PC-3 (cell line): ENCODE measurements at regions not wholly inside any gene's neighbourhood (a gene's known extent, or its start where the extent isn't known, plus 50 kb on each side); places are given as distances from the start of the nearest gene placed in this dataset.
"Not testable (repeated sequence)": the region's sequence is repeated elsewhere in the genome, so short reads cannot be mapped to it uniquely, and the experiment has no call there.

Experiments
- ATAC-seq: fragments of 200-7000 bp; cut with Tn5 transposase; 2 replicates; pipeline ENCODE4 v1.9.1; 2020; ENCODE audit warnings: mild to moderate bottlenecking, moderate library complexity
- BruUV-seq: library from RNA; stranded (reverse); fragments of 400-500 nt; replicated peaks from 2 replicates; lab custom pipeline; 2021; lab: Mats Ljungman, UMichigan
- CTCF ChIA-PET: fragments of 300-600 bp; sonication (Branson Sonifier 250); formaldehyde crosslinking; loops from one replicate; lab custom pipeline; 2022; ENCODE audit warnings: antibody characterized with exemption; lab: Charles Lee
- POLR2A ChIA-PET: fragments of 300-600 bp; sonication (Branson Sonifier 250); formaldehyde crosslinking; loops from one replicate; lab custom pipeline; 2022; ENCODE audit warnings: antibody characterized with exemption; ENCODE audit not compliant: unreplicated experiment; lab: Charles Lee
- DNase-seq: peaks from one replicate; pipeline ENCODE4 v3.0.0-alpha.2; 2015
- H2AFZ ChIP-seq: fragments of 300-600 bp; sonication (generic); 2 replicates; pipeline ENCODE4 v1.6.0; 2016; ENCODE audit warnings: antibody characterized with exemption, low read length
- H3F3A ChIP-seq: fragments of 300-600 bp; sonication (generic); one replicate; pipeline ENCODE4 v1.6.0; 2017; ENCODE audit warnings: antibody characterized with exemption, low read length, control low read depth, mild to moderate bottlenecking; ENCODE audit not compliant: unreplicated experiment
- H3K27ac ChIP-seq: fragments of 300-600 bp; sonication (generic); 2 replicates; pipeline ENCODE4 v1.5.1; 2016; ENCODE audit warnings: mild to moderate bottlenecking, low read length
- H3K27me3 ChIP-seq: fragments of 300-600 bp; sonication (generic); 2 replicates; pipeline ENCODE4 v1.6.1; 2016; ENCODE audit warnings: low read length, mixed read lengths
- H3K36me3 ChIP-seq: fragments of 300-600 bp; sonication (generic); 2 replicates; pipeline ENCODE4 v1.6.1; 2016; ENCODE audit warnings: low read depth, mixed run types, low read length, mixed read lengths
- H3K4me1 ChIP-seq: fragments of 300-600 bp; sonication (generic); 2 replicates; pipeline ENCODE4 v1.5.1; 2016; ENCODE audit warnings: low read length; ENCODE audit not compliant: insufficient read depth
- H3K4me2 ChIP-seq: fragments of 300-600 bp; sonication (generic); 2 replicates; pipeline ENCODE4 v1.6.0; 2016; ENCODE audit warnings: low read length
- H3K4me3 ChIP-seq: fragments of 300-600 bp; sonication (generic); 2 replicates; pipeline ENCODE4 v1.5.1; 2016; ENCODE audit warnings: mild to moderate bottlenecking, low read length, mixed read lengths
- H3K79me2 ChIP-seq: fragments of 300-600 bp; sonication (generic); 2 replicates; pipeline ENCODE4 v1.6.1; 2017; ENCODE audit warnings: low read length, mixed read lengths
- H3K9ac ChIP-seq: fragments of 300-600 bp; sonication (generic); 2 replicates; pipeline ENCODE4 v1.6.0; 2016; ENCODE audit warnings: mild to moderate bottlenecking, low read length
- H3K9me2 ChIP-seq: fragments of 300-600 bp; sonication (generic); replicated peaks from 2 replicates; pipeline ENCODE4 v1.6.1; 2016; ENCODE audit warnings: mixed run types, low read length, mixed read lengths
- H3K9me3 ChIP-seq: fragments of 300-600 bp; sonication (generic); 2 replicates; pipeline ENCODE4 v1.6.1; 2016; ENCODE audit warnings: low read length, mixed read lengths
- H4K20me1 ChIP-seq: fragments of 300-600 bp; sonication (generic); 2 replicates; pipeline ENCODE4 v1.6.1; 2016; ENCODE audit warnings: low read length, mixed read lengths
- EZH2 ChIP-seq: fragments of 300-600 bp; sonication (generic); IDR thresholded peaks from one replicate; pipeline ENCODE4 v1.6.1; 2017; ENCODE audit warnings: antibody characterized with exemption, mild to moderate bottlenecking, low read length; ENCODE audit not compliant: unreplicated experiment
- EZH2phosphoT487 ChIP-seq: fragments of 300-600 bp; sonication (generic); IDR thresholded peaks from 2 replicates; pipeline ENCODE4 v1.6.1; 2018; ENCODE audit warnings: mild to moderate bottlenecking, antibody characterized with exemption, low read length, borderline replicate concordance
- intact Hi-C: fragments of 100-400 bp; cut with micrococcal nuclease; formaldehyde crosslinking; loops from 2 replicates; pipeline ENCODE4 v1.9.0; 2023
- TF ChIP-seq, protein P1 (sequence below): fragments of 300-600 bp; sonication (generic); conservative IDR thresholded peaks from 2 replicates; pipeline ENCODE4 v1.5.1; 2017; ENCODE audit warnings: antibody characterized with exemption, low read depth, mild to moderate bottlenecking, low read length

DNA sequence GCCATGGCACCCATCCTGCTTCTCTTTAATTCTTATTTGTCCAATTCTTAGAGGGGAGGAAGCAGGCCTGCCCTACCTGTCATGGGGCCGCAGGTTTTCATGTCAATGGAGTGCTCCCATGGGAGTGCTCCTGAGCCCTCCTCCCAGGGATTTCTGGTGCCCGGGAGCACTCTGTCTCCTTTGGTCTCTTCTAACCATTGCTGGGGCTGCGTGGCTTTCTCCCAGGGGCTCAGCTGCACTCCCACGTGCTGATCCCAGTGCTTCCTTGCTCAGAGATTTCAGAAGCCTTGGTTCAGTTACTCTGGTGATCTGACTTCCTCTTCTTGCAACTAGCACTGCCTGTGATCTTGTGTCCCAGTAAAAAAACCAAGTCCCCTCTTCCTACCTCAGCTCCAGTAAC lies 68.0 kb upstream of the ARL8B start:
- H3F3A ChIP-seq: no peaks in the 10 kb centered on the region
- no peaks in the 10 kb centered on the region for H3K36me3 ChIP-seq
- H3K9ac ChIP-seq: no peak overlapping the region
- ChIA-PET POLR2A (no interaction called here), CTCF (interaction anchor here (1.4 kb wide), 1 partner anchor 342 kb away, joined by 5 read pairs; no protein-coding TSS in a partner anchor)
- no peak overlapping the region for H2AFZ ChIP-seq
- ATAC-seq (no peak), DNase-seq (no peak)
- H3K27ac ChIP-seq: no peak overlapping the region
- intact Hi-C loops: no loop called here
- BruUV-seq: no TSS peak
- H3K27me3 ChIP-seq: no peaks in the 10 kb centered on the region
- H3K4me2 ChIP-seq: no peak overlapping the region
- H3K79me2 ChIP-seq: no peaks in the 10 kb centered on the region
- no peaks in the 10 kb centered on the region for H3K9me3 ChIP-seq
- H4K20me1 ChIP-seq: no peaks in the 10 kb centered on the region
- H3K9me2 ChIP-seq: no peaks in the 10 kb centered on the region
- H3K4me1 ChIP-seq: peaks cover 16% of the 10 kb centered on the region
- H3K4me3 ChIP-seq: no peak overlapping the region
- TF ChIP-seq EZH2 (no peak), EZH2phosphoT487 (no peak)
- TF ChIP-seq, protein P1, sequence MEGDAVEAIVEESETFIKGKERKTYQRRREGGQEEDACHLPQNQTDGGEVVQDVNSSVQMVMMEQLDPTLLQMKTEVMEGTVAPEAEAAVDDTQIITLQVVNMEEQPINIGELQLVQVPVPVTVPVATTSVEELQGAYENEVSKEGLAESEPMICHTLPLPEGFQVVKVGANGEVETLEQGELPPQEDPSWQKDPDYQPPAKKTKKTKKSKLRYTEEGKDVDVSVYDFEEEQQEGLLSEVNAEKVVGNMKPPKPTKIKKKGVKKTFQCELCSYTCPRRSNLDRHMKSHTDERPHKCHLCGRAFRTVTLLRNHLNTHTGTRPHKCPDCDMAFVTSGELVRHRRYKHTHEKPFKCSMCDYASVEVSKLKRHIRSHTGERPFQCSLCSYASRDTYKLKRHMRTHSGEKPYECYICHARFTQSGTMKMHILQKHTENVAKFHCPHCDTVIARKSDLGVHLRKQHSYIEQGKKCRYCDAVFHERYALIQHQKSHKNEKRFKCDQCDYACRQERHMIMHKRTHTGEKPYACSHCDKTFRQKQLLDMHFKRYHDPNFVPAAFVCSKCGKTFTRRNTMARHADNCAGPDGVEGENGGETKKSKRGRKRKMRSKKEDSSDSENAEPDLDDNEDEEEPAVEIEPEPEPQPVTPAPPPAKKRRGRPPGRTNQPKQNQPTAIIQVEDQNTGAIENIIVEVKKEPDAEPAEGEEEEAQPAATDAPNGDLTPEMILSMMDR: no peak

DNA sequence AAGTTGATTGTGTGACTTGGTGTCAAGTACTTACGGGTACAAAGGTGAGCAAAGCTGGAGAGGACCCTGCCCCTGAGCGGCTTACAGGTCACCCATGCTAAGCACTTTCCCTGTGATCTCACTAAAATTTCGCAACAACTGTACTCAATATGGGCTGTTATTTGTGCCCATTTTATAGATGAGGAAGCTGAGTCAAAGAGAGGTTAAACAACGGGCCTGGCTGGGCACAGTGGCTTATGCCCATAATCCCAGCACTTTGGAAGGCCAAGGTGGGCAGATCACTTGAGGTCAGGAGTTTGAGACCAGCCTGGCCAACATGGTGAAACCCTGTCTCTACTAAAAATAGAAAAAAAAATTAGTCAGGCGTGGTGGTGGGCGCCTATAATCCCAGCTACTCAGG lies 67.5 kb upstream of the ARL8B start:
- H2AFZ ChIP-seq, BruUV-seq, POLR2A ChIA-PET: not testable (repeated sequence)

DNA sequence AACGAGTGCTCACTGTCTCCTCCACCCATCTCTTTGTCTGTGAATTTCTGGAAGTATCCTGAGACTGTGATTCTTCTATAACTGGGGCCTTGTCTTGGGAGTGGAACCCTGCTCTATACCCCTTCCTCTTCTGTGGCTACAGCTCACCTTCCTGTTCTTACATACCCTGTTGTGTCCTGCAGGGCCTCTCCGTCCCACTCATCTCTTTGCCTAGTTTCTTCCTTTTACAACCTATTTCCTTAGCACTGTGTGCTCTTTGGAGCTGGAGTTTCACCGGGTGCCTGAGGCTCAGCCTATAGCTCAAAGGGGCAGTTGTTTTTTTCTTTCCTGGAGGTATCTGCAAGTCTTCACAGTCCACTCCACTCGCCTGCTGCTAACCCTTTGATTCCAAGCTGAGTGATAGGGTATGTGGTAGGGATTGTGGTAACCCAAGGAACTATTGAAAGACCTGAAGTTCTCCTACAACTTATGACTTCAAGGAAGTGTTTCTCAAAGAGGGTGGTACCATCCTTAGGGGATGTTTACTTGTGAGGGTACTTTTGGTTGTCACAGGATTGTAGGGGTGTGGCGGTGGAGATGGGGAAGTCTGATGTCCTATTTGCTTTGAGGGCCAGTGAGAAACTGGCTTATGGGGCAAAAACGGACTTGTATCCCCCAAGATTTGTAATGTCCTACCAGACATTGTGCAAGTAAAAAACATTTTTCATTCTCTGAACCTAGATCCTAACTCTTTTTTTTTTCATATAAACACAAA lies 66.6 kb upstream of the ARL8B start:
- ATAC-seq (no peak), DNase-seq (no peak)
- intact Hi-C loops: loop anchor here (5.0 kb wide), 1 partner anchor 383 kb away; no protein-coding TSS in a partner anchor
- Histone ChIP-seq H3F3A (no peaks in the 10 kb centered on the region), H3K27ac (no peak overlapping the region), H3K9me2 (no peaks in the 10 kb centered on the region), H3K36me3 (no peaks in the 10 kb centered on the region), H3K4me3 (no peak overlapping the region), H3K79me2 (no peaks in the 10 kb centered on the region), H3K9me3 (no peaks in the 10 kb centered on the region), H3K27me3 (no peaks in the 10 kb centered on the region), H3K4me1 (peaks cover 16% of the 10 kb centered on the region), H2AFZ (no peak overlapping the region), H3K4me2 (no peak overlapping the region), H4K20me1 (no peaks in the 10 kb centered on the region), H3K9ac (no peak overlapping the region)
- TF ChIP-seq EZH2phosphoT487 (no peak), EZH2 (no peak)
- TF ChIP-seq, protein P1: no peak
- POLR2A ChIA-PET: interaction anchor here (0.5 kb wide), 1 partner anchor 77 kb away, joined by 3 read pairs; no protein-coding TSS in a partner anchor
- BruUV-seq: no TSS peak
- CTCF ChIA-PET: no interaction called here

More for the DNA sequence above, 67.5 kb upstream of the ARL8B start:
- H3K4me3 ChIP-seq, H3K36me3 ChIP-seq, H4K20me1 ChIP-seq, CTCF ChIA-PET, H3K9me2 ChIP-seq, H3K79me2 ChIP-seq, H3K27ac ChIP-seq, intact Hi-C loops, H3K9ac ChIP-seq, DNase-seq, H3K27me3 ChIP-seq, H3F3A ChIP-seq, H3K9me3 ChIP-seq, H3K4me2 ChIP-seq, ATAC-seq: not testable (repeated sequence)
- peaks cover 16% of the 10 kb centered on the region for H3K4me1 ChIP-seq
